Caco-2 (cell line): ENCODE measurements at regions not wholly inside any gene's neighbourhood (a gene's known extent, or its start where the extent isn't known, plus 50 kb on each side); places are given as distances from the start of the nearest gene placed in this dataset.

Source experiments
- BruUV-seq: library from RNA; stranded (reverse); fragments of 400-500 nt; replicated peaks from 2 replicates; lab custom pipeline; 2021; lab: Mats Ljungman, UMichigan
- CTCF ChIA-PET: fragments of 300-600 bp; sonication (Branson Sonifier 250); formaldehyde crosslinking; loops from one replicate; lab custom pipeline; 2022; ENCODE audit warnings: antibody characterized with exemption; lab: Charles Lee
- POLR2A ChIA-PET: fragments of 300-600 bp; sonication (Branson Sonifier 250); formaldehyde crosslinking; loops from one replicate; lab custom pipeline; 2022; ENCODE audit warnings: antibody characterized with exemption; lab: Charles Lee
- DNase-seq, 2 experiments: peaks; one replicate each; pipeline versions ENCODE4 v3.0.0 to v3.0.0-alpha.2; 2020 to 2022
- H3K27me3 ChIP-seq: replicated peaks from 2 replicates; pipeline ENCODE4 v1.6.0; 2011; ENCODE audit warnings: low read length; ENCODE audit not compliant: control insufficient read depth, insufficient read depth
- H3K36me3 ChIP-seq: 2 replicates; pipeline ENCODE4 v1.5.1; 2011; ENCODE audit warnings: low read length; ENCODE audit not compliant: control insufficient read depth, insufficient read depth
- H3K4me1 ChIP-seq: fragments of 250-450 bp; sonication (Bioruptor Pico); 2 replicates; pipeline ENCODE4 v1.5.1; 2020; ENCODE audit warnings: mild to moderate bottlenecking
- H3K4me3 ChIP-seq: 2 replicates; pipeline ENCODE4 v1.5.1; 2011; ENCODE audit warnings: low read depth, mild to moderate bottlenecking, control low read depth, low read length
- H3K9me3 ChIP-seq: fragments of 250-450 bp; sonication (Bioruptor Pico); 2 replicates; pipeline ENCODE4 v1.5.1; 2020; ENCODE audit warnings: mild to moderate bottlenecking, moderate library complexity
- H3K27ac Mint-ChIP-seq: one replicate; pipeline ENCODE4 v1.8.0; 2022; ENCODE audit warnings: mixed read lengths; ENCODE audit not compliant: unreplicated experiment
- H3K27me3 Mint-ChIP-seq: one replicate; pipeline ENCODE4 v1.8.0; 2022; ENCODE audit warnings: mixed read lengths; ENCODE audit not compliant: insufficient read depth, unreplicated experiment
- H3K36me3 Mint-ChIP-seq: one replicate; pipeline ENCODE4 v1.8.0; 2022; ENCODE audit warnings: mild to moderate bottlenecking, mixed read lengths; ENCODE audit not compliant: insufficient read depth, unreplicated experiment
- H3K4me1 Mint-ChIP-seq: one replicate; pipeline ENCODE4 v1.8.0; 2022; ENCODE audit warnings: low read depth, mixed read lengths; ENCODE audit not compliant: unreplicated experiment
- H3K4me3 Mint-ChIP-seq: one replicate; pipeline ENCODE4 v1.8.0; 2022; ENCODE audit warnings: mild to moderate bottlenecking, moderate library complexity, mixed read lengths; ENCODE audit not compliant: unreplicated experiment
- H3K9me3 Mint-ChIP-seq: one replicate; pipeline ENCODE4 v1.8.0; 2022; ENCODE audit warnings: mixed read lengths; ENCODE audit not compliant: unreplicated experiment
- intact Hi-C: fragments of 100-400 bp; cut with micrococcal nuclease; formaldehyde crosslinking; loops from one replicate; pipeline ENCODE4 v1.10.0; 2022; ENCODE audit not compliant: unreplicated experiment
- TF ChIP-seq, protein P1 (sequence below), 2 experiments: fragments of 200-600 bp in 1 of 2; IDR thresholded peaks; 1 replicate in 1 of 2; 2 replicates in 1 of 2; pipeline versions ENCODE4 v1.5.1 to v1.8.0; 2011 to 2022; ENCODE audit warnings: antibody characterized with exemption in 1 of 2, control low read depth in 1 of 2, inconsistent platforms in 1 of 2, low read depth in 1 of 2, low read length in 1 of 2, mild to moderate bottlenecking in 1 of 2, moderate library complexity in 1 of 2; ENCODE audit not compliant: insufficient read depth in 1 of 2, severe bottlenecking in 1 of 2, unreplicated experiment in 1 of 2

DNA sequence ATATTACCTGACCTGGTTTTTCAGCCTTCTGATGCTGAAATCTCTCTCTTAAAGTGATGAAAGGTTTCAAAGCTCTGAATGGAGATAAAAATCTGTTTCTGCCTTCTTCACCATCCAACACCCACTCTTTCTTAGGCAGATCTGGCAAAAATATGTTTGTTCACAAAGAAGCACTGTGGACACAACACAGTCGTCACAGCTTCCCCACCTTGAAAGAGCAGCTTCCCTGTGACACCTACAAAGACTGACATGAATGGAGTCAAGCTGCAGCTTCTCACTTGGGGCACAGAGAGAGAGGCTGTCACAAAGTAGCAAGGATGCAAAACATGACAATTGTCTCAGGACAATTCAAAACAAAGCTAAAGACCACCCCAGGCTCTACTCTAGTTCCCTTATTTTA lies 86.5 kb downstream of the ICOS start:
- H3K36me3 Mint-ChIP-seq = no peaks in the 10 kb centered on the region

DNA sequence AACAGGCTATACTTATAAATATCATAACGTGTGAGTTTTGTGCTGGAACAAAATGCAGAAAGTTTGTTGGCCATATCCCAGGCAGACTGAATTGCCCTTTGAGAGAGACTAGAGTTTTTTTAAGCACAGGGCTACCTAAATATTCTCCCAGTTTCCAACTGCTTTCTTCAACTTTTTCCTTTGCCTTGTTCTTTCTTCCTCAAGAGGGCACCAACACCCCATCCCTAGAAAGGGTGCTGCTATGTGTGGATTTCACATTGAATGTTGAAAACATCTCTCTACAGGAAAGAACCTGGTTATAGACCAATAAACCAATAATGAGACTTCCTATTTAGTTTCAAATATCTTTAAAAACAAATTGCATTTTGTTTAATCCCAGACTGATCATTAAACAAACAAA lies 87.9 kb downstream of the ICOS start:
- H3K9me3 ChIP-seq = no peaks in the 10 kb centered on the region
- no peaks in the 10 kb centered on the region for H3K4me1 Mint-ChIP-seq
- ChIA-PET CTCF (interaction anchor here (1.2 to 3.7 kb wide), 3 partner anchors 32 to 153 kb away, joined by 4 to 12 read pairs (median 11); no protein-coding TSS in a partner anchor), POLR2A (no interaction called here)
- no TSS peak for BruUV-seq
- H3K36me3 Mint-ChIP-seq = no peaks in the 10 kb centered on the region
- H3K4me3 ChIP-seq = no peak overlapping the region
- H3K27ac Mint-ChIP-seq = no peak overlapping the region
- TF ChIP-seq, protein P1, sequence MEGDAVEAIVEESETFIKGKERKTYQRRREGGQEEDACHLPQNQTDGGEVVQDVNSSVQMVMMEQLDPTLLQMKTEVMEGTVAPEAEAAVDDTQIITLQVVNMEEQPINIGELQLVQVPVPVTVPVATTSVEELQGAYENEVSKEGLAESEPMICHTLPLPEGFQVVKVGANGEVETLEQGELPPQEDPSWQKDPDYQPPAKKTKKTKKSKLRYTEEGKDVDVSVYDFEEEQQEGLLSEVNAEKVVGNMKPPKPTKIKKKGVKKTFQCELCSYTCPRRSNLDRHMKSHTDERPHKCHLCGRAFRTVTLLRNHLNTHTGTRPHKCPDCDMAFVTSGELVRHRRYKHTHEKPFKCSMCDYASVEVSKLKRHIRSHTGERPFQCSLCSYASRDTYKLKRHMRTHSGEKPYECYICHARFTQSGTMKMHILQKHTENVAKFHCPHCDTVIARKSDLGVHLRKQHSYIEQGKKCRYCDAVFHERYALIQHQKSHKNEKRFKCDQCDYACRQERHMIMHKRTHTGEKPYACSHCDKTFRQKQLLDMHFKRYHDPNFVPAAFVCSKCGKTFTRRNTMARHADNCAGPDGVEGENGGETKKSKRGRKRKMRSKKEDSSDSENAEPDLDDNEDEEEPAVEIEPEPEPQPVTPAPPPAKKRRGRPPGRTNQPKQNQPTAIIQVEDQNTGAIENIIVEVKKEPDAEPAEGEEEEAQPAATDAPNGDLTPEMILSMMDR (IDR thresholded peaks at IDR 0.05; ENCODE audit: insufficient read depth in 1 of 2, low read depth in 1 of 2, low read length in 1 of 2, severe bottlenecking in 1 of 2, unreplicated experiment in 1 of 2) = peak; percentile 65 to 75
- DNase-seq = peak; percentile 42 to 70
- intact Hi-C loops = loop anchor here (1.0 to 5.0 kb wide), 4 partner anchors 83 to 236 kb away; no protein-coding TSS in a partner anchor
- H3K9me3 Mint-ChIP-seq = no peaks in the 10 kb centered on the region
- no peaks in the 10 kb centered on the region for H3K4me1 ChIP-seq
- H3K4me3 Mint-ChIP-seq = no peak overlapping the region
- no peaks in the 10 kb centered on the region for H3K36me3 ChIP-seq
- no peaks in the 10 kb centered on the region for H3K27me3 Mint-ChIP-seq
- H3K27me3 ChIP-seq = no peaks in the 10 kb centered on the region

More for the DNA sequence above, 86.5 kb downstream of the ICOS start:
- no peaks in the 10 kb centered on the region for H3K36me3 ChIP-seq
- BruUV-seq = no TSS peak
- Mint-ChIP-seq H3K27me3 (peaks cover 4% of the 10 kb centered on the region), H3K4me3 (no peak overlapping the region), H3K27ac (no peak overlapping the region), H3K9me3 (no peaks in the 10 kb centered on the region), H3K4me1 (no peaks in the 10 kb centered on the region)
- ChIA-PET CTCF (interaction anchor here (2.5 to 3.7 kb wide), 2 partner anchors 122 to 154 kb away, joined by 11 to 12 read pairs; no protein-coding TSS in a partner anchor), POLR2A (no interaction called here)
- TF ChIP-seq, protein P1 (IDR thresholded peaks at IDR 0.05; ENCODE audit: insufficient read depth in 1 of 2, low read depth in 1 of 2, low read length in 1 of 2, severe bottlenecking in 1 of 2, unreplicated experiment in 1 of 2) = no peak
- intact Hi-C loops = loop anchor here (5.0 kb wide), 1 partner anchor 84 kb away; no protein-coding TSS in a partner anchor
- no peaks in the 10 kb centered on the region for H3K9me3 ChIP-seq
- H3K4me3 ChIP-seq = no peak overlapping the region
- H3K27me3 ChIP-seq = no peaks in the 10 kb centered on the region
- no peaks in the 10 kb centered on the region for H3K4me1 ChIP-seq
- no peak for DNase-seq

DNA sequence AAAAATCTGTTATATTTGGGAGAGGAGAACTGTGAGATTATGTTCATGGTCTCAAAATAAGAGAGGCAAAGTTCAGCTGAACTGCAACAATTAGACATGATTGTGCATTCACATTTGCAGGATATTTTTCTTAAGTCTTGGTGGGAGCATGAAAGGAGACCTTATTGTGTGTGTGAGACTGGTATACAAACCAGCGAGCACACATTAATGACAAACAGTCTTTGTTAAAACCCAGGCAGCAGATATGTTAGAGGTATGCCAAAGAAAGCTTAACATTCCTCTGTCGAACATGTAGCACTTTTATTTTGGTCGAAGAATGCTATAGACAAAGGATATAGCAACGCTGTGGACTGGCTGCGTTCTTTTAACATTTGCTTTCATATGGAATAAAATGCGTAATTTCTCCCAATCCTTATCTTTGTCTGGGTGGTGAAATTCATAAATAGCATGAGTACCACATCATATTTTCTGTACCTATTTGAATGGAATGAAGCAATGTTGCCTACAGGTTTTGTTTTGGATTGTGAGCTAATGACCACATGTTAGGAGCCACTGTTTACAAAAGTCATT lies 88.4 kb downstream of the ICOS start:
- BruUV-seq = no TSS peak
- H3K9me3 Mint-ChIP-seq = no peaks in the 10 kb centered on the region
- Histone ChIP-seq H3K27me3 (no peaks in the 10 kb centered on the region), H3K4me3 (no peak overlapping the region), H3K36me3 (no peaks in the 10 kb centered on the region), H3K4me1 (no peaks in the 10 kb centered on the region), H3K9me3 (no peaks in the 10 kb centered on the region)
- ChIA-PET POLR2A (no interaction called here), CTCF (interaction anchor here (1.2 to 3.7 kb wide), 3 partner anchors 31 to 152 kb away, joined by 4 to 12 read pairs (median 11); no protein-coding TSS in a partner anchor)
- TF ChIP-seq, protein P1 (IDR thresholded peaks at IDR 0.05; ENCODE audit: insufficient read depth in 1 of 2, low read depth in 1 of 2, low read length in 1 of 2, severe bottlenecking in 1 of 2, unreplicated experiment in 1 of 2) = peak in 1 of 2 experiments; percentile 22
- H3K4me1 Mint-ChIP-seq = no peaks in the 10 kb centered on the region
- no peak for DNase-seq
- H3K4me3 Mint-ChIP-seq = no peak overlapping the region
- no peaks in the 10 kb centered on the region for H3K27me3 Mint-ChIP-seq
- no peak overlapping the region for H3K27ac Mint-ChIP-seq
- intact Hi-C loops = loop anchor here (1.0 to 5.0 kb wide), 4 partner anchors 82 to 236 kb away; no protein-coding TSS in a partner anchor
- H3K36me3 Mint-ChIP-seq = no peaks in the 10 kb centered on the region
